GM12892 (cell line): ENCODE measurements at regions not wholly inside any gene's neighbourhood (a gene's known extent, or its start where the extent isn't known, plus 50 kb on each side); places are given as distances from the start of the nearest gene placed in this dataset.
"Not testable (repeated sequence)": the region's sequence is repeated elsewhere in the genome, so short reads cannot be mapped to it uniquely, and the experiment has no call there.

Experiments
- DNase-seq: peaks from one replicate; pipeline ENCODE4 v3.0.0; 2011; ENCODE audit not compliant: insufficient read length
- FAIRE-seq: peaks from 2 replicates; lab custom pipeline; 2011; peaks lifted over from hg19 to GRCh38; lab: Jason Lieb, UNC
- POLR2A ChIP-seq: IDR thresholded peaks from 2 replicates; pipeline ENCODE4 v1.6.1; 2011; ENCODE audit warnings: low read depth, low read length, control low read depth
- POLR2AphosphoS5 ChIP-seq: IDR thresholded peaks from 2 replicates; pipeline ENCODE4 v1.6.1; 2011; ENCODE audit warnings: low read depth, low read length, control low read depth
- TAF1 ChIP-seq: IDR thresholded peaks from 2 replicates; pipeline ENCODE4 v1.6.1; 2011; ENCODE audit warnings: low read depth, mild to moderate bottlenecking, control low read depth, low read length, borderline replicate concordance

GRCh38 chr4:14415146-14415545, 587.1 kb upstream of the CPEB2 start:
- TF ChIP-seq TAF1, result no peak
- TF ChIP-seq POLR2AphosphoS5, result no peak
- TF ChIP-seq POLR2A, result no peak
- DNase-seq (no peak), FAIRE-seq (no peak)

- TF ChIP-seq POLR2AphosphoS5 (no peak), POLR2A (no peak), TAF1 (no peak)
- FAIRE-seq, result no peak
- no peak for DNase-seq
These were observed 582.8 kb upstream of the CPEB2 start for GRCh38 chr4:14419516-14419915.

GRCh38 chr4:14426297-14426696, 576.0 kb upstream of the CPEB2 start:
- DNase-seq, FAIRE-seq: not testable (repeated sequence)

- FAIRE-seq, result no peak
- DNase-seq, result no peak
- TF ChIP-seq TAF1 (no peak), POLR2AphosphoS5 (no peak), POLR2A (no peak)
These were observed 574.2 kb upstream of the CPEB2 start for GRCh38 chr4:14428125-14428524.

GRCh38 chr4:14431155-14432134, 570.8 kb upstream of the CPEB2 start:
- DNase-seq (no peak), FAIRE-seq (no peak)
- TF ChIP-seq POLR2AphosphoS5, result no peak
- no peak for TF ChIP-seq POLR2A

GRCh38 chr4:14434483-14434882, 567.8 kb upstream of the CPEB2 start:
- FAIRE-seq (no peak), DNase-seq (no peak)
- TF ChIP-seq POLR2A (no peak), POLR2AphosphoS5 (no peak), TAF1 (no peak)

GRCh38 chr4:14434916-14435315, 567.4 kb upstream of the CPEB2 start:
- no peak for FAIRE-seq
- no peak for TF ChIP-seq POLR2AphosphoS5
- TF ChIP-seq POLR2A, result no peak
- TF ChIP-seq TAF1, result no peak
- no peak for DNase-seq

- TF ChIP-seq POLR2AphosphoS5, result no peak
- no peak for TF ChIP-seq POLR2A
- no peak for TF ChIP-seq TAF1
- DNase-seq (no peak), FAIRE-seq (no peak)
These were observed 560.7 kb upstream of the CPEB2 start for GRCh38 chr4:14441561-14441960.

GRCh38 chr4:14445882-14446281, 556.4 kb upstream of the CPEB2 start:
- TF ChIP-seq POLR2A (no peak), TAF1 (no peak), POLR2AphosphoS5 (no peak)
- DNase-seq, result no peak
- no peak for FAIRE-seq

- FAIRE-seq (no peak), DNase-seq (no peak)
- TF ChIP-seq POLR2A (no peak), TAF1 (no peak), POLR2AphosphoS5 (no peak)
These were observed 556.0 kb upstream of the CPEB2 start for GRCh38 chr4:14446311-14446710.

- DNase-seq, result no peak
- FAIRE-seq, result no peak
- TF ChIP-seq POLR2AphosphoS5, result no peak
- no peak for TF ChIP-seq POLR2A
- TF ChIP-seq TAF1, result no peak
These were observed 555.4 kb upstream of the CPEB2 start for GRCh38 chr4:14446904-14447303.

GRCh38 chr4:14449308-14449707, 553.0 kb upstream of the CPEB2 start:
- no peak for TF ChIP-seq POLR2A
- TF ChIP-seq POLR2AphosphoS5, result no peak
- no peak for TF ChIP-seq TAF1
- FAIRE-seq (no peak), DNase-seq (no peak)
